HCT116 (cell line): ENCODE measurements at regions not wholly inside any gene's neighbourhood (a gene's known extent, or its start where the extent isn't known, plus 50 kb on each side); places are given as distances from the start of the nearest gene placed in this dataset.

Experiments used
- EGR1 ChIP-seq: IDR thresholded peaks from 2 replicates; pipeline ENCODE4 v1.6.1; 2012; ENCODE audit warnings: low read depth
- ELF1 ChIP-seq: IDR thresholded peaks from 2 replicates; pipeline ENCODE4 v1.6.1; 2012; ENCODE audit warnings: low read depth, borderline replicate concordance
- EZH2 ChIP-seq: fragments of 200-600 bp; sonication (generic); IDR thresholded peaks from 2 replicates; pipeline ENCODE4 v1.6.1; 2017; ENCODE audit warnings: antibody characterized with exemption, mixed run types
- JUND ChIP-seq: IDR thresholded peaks from 2 replicates; pipeline ENCODE4 v1.6.1; 2012
- POLR2A ChIP-seq: IDR thresholded peaks from 2 replicates; pipeline ENCODE4 v1.7.0; 2011; ENCODE audit warnings: borderline replicate concordance; ENCODE audit not compliant: insufficient read depth, insufficient read length; ENCODE audit errors: extremely low read depth
- POLR2AphosphoS5 ChIP-seq: IDR thresholded peaks from 2 replicates; pipeline ENCODE4 v1.6.1; 2011; ENCODE audit warnings: mild to moderate bottlenecking, low read depth, low read length, moderate library complexity
- SIN3A ChIP-seq: IDR thresholded peaks from 2 replicates; pipeline ENCODE4 v1.6.1; 2012; ENCODE audit warnings: low read depth
- YY1 ChIP-seq: IDR thresholded peaks from 2 replicates; pipeline ENCODE4 v1.6.1; 2011; ENCODE audit warnings: low read length, low read depth, moderate library complexity, mild to moderate bottlenecking; ENCODE audit not compliant: insufficient replicate concordance; ENCODE audit errors: extremely low read depth
- ZFX ChIP-seq: fragments of 450-650 bp; IDR thresholded peaks from 2 replicates; pipeline ENCODE4 v1.6.1; 2017
- TF ChIP-seq, protein P1 (sequence below): IDR thresholded peaks from 2 replicates; pipeline ENCODE4 v1.6.1; 2012
- TF ChIP-seq, protein P2 (sequence below), 3 experiments: fragments of 200-600 bp in 1 of 3; sonication (generic) in 1 of 3; IDR thresholded peaks in 2 of 3; conservative IDR thresholded peaks in 1 of 3; 2 replicates each; pipeline ENCODE4 v1.5.1; 2012 to 2017; ENCODE audit warnings: low read depth in 2 of 3, low read length in 2 of 3, antibody characterized with exemption in 1 of 3, borderline replicate concordance in 1 of 3, control low read depth in 1 of 3, mild to moderate bottlenecking in 1 of 3, mixed read lengths in 1 of 3, mixed run types in 1 of 3, moderate library complexity in 1 of 3; ENCODE audit not compliant: insufficient read depth in 1 of 3

DNA sequence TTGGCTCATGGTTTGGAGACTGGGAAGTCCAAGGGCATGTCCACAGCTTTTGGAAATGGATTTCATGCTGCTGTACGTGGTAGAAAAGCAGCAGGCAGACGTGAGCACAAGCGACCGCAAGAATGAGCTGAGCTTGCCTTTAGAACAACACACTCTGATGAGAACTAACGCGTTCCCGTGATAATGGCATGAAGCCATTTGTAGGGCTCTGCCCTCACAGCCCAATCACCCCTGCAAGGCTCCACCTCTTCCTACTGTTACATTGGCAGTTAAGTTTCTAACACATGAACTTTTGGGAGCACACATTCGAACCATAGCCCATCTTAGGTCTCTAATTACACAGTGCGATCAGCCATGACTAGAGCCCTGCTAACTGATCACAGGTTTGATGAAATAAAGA is 107.5 kb upstream of the TMEM170B start:
- TF ChIP-seq, protein P1, sequence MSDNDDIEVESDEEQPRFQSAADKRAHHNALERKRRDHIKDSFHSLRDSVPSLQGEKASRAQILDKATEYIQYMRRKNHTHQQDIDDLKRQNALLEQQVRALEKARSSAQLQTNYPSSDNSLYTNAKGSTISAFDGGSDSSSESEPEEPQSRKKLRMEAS: no peak
- no peak for TF ChIP-seq JUND
- no peak for TF ChIP-seq EZH2
- TF ChIP-seq, protein P2, sequence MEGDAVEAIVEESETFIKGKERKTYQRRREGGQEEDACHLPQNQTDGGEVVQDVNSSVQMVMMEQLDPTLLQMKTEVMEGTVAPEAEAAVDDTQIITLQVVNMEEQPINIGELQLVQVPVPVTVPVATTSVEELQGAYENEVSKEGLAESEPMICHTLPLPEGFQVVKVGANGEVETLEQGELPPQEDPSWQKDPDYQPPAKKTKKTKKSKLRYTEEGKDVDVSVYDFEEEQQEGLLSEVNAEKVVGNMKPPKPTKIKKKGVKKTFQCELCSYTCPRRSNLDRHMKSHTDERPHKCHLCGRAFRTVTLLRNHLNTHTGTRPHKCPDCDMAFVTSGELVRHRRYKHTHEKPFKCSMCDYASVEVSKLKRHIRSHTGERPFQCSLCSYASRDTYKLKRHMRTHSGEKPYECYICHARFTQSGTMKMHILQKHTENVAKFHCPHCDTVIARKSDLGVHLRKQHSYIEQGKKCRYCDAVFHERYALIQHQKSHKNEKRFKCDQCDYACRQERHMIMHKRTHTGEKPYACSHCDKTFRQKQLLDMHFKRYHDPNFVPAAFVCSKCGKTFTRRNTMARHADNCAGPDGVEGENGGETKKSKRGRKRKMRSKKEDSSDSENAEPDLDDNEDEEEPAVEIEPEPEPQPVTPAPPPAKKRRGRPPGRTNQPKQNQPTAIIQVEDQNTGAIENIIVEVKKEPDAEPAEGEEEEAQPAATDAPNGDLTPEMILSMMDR (IDR thresholded peaks at IDR 0.05 in 2 of 3, conservative IDR thresholded peaks at IDR 0.05 in 1 of 3; ENCODE audit: borderline replicate concordance in 1 of 3, insufficient read depth in 1 of 3, low read depth in 2 of 3, low read length in 2 of 3): no peak
- TF ChIP-seq POLR2AphosphoS5: no peak
- TF ChIP-seq POLR2A: no peak
- no peak for TF ChIP-seq EGR1
- TF ChIP-seq YY1: no peak
- no peak for TF ChIP-seq SIN3A
- no peak for TF ChIP-seq ELF1
- TF ChIP-seq ZFX: no peak
